Myocyte (in vitro differentiated cells): ENCODE measurements at regions not wholly inside any gene's neighbourhood (a gene's known extent, or its start where the extent isn't known, plus 50 kb on each side); places are given as distances from the start of the nearest gene placed in this dataset.
"Not testable (repeated sequence)": the region's sequence is repeated elsewhere in the genome, so short reads cannot be mapped to it uniquely, and the experiment has no call there.

Source experiments
- DNase-seq: peaks from one replicate; pipeline ENCODE4 v3.0.0-alpha.2; 2012; ENCODE audit warnings: low read depth

- no peak for DNase-seq
These were observed 59.7 kb downstream of the NAA11 start for GRCh38 chr4:79266136-79266535.

GRCh38 chr4:79259242-79259641, 66.6 kb downstream of the NAA11 start:
- DNase-seq: peak; percentile 5

GRCh38 chr4:79258614-79259176, 67.2 kb downstream of the NAA11 start:
- no peak for DNase-seq

GRCh38 chr4:79257953-79258613, 67.8 kb downstream of the NAA11 start:
- DNase-seq: no peak

- no peak for DNase-seq
These were observed 70.1 kb downstream of the NAA11 start for GRCh38 chr4:79255793-79256192.

DNA sequence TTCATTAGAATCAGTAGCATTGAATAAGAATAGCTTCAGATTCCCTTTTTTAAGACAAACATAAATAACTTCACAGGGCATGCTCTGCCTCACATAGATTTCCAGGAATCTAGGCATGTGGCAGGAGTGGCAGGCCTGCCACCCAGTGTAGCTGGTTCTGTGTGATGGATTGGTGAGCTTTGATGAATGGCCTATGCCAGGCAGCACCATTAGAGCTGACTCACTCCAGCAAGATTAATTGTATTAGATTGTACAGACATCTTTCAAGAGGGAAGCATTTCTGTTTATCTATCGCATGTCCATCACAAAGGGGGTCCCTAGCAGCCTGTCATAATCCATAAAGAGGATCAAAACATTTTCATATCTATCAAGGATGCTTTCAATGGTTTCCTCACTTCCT, 71.9 kb downstream of the NAA11 start:
- no peak for DNase-seq

- DNase-seq: no peak
These were observed 72.7 kb downstream of the NAA11 start for GRCh38 chr4:79253168-79253567.

GRCh38 chr4:79250887-79251286, 75.0 kb downstream of the NAA11 start:
- no peak for DNase-seq

DNA sequence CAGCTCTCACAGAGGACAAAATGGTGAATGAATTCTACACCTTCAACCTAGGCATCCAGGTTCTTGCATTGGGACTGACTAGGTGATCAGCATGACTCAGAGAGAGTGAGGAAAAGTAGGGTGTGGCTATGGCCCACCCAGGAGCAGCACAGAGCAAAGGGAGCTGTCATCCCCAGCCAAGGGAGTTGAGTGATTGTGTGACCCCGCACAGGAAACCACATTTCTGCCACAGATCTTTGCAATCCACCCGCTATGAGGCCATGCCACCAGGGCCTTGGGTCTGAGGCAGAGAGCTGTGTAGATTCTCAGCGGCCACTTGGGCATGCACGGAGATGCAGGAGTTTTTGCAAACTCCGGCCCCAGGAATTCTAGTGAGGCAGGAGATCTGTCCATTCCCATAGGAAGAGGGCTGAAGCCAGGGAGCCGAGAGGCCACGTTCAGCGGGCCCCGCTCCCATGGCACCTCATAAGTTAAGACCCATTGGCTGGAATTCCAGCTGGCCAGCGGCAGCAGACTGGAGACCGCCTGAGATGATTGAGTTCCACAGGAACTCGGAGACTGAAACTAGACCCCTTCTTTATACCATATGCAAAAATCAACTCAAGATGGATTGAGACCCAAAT, 75.9 kb downstream of the NAA11 start:
- DNase-seq: no peak

DNA sequence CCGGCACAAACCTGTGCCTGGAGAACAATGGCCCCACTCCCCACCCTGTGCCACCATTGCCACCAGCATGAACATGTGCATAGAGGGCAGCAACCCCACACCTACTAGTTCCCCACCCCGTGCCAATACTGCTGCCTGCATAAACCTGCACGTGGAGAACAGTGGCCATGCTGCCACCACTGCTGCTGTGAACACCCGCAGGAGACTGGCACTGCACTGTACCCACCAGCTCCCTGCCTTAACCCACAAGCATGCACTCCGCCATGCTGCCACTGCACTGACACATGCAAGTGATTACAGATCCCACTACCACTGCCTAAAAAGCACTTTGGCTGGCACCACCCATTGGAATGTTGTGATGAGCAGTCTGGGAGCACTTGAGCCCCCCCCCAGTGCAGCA, 77.3 kb downstream of the NAA11 start:
- no peak for DNase-seq

- DNase-seq: no peak
These were observed 78.0 kb downstream of the NAA11 start for GRCh38 chr4:79247695-79248394.

DNA sequence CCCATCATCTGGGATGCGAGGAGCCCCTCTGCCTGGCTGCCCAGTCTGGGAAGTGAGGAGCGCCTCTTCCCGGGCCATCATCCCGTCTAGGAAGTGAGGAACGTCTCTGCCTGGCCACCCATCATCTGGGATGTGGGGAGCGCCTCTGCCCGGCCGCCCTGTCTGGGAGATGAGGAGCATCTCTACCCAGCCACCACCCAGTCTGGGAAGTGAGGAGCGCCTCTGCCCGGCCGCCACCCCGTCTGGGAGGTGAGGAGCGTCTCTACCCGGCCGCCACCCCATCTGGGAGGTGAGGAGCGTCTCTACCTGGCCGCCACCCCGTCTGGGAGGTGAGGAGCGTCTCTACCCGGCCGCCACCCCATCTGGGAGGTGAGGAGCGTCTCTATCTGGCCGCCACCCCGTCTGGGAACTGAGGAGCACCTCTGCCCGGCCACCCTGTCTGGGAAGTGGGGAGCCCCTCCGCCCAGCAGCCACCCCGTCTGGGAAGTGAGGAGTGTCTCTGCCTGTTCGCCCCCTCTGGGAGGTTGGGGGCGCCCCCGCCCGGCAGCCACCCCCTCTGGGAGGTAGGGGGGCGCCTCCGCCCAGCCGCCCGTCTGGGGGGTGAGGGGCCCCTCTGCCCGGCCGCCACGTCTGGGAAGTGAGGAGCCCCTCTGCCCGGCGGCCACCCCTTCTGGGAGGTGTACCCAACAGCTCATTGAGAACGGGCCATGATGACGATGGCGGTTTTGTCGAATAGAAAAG, 80.5 kb downstream of the NAA11 start:
- not testable (repeated sequence) for DNase-seq

DNA sequence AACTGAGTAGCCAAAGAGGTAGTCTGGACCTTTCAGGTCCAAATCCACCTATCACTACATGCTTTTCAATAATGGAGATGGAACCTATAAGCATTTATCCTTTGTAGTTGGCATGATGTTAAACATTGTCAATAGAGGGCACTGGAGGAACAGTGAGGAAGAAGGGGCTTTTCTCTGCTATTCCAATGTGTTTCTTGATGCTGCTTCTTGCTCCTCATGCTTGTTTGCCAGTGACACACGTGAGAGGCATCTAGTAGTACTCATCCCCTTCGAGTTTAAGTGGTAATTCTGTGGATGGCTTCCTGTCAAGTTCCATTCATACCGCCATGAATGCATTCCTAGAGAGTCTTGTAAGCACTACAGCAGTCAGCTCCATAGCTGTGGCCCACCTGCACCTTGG, 84.0 kb downstream of the NAA11 start:
- peak; percentile 14 for DNase-seq

GRCh38 chr4:79237851-79238250, 88.0 kb downstream of the NAA11 start:
- DNase-seq: peak; percentile 51

- no peak for DNase-seq
These were observed 89.1 kb downstream of the NAA11 start for GRCh38 chr4:79236785-79237184.

DNA sequence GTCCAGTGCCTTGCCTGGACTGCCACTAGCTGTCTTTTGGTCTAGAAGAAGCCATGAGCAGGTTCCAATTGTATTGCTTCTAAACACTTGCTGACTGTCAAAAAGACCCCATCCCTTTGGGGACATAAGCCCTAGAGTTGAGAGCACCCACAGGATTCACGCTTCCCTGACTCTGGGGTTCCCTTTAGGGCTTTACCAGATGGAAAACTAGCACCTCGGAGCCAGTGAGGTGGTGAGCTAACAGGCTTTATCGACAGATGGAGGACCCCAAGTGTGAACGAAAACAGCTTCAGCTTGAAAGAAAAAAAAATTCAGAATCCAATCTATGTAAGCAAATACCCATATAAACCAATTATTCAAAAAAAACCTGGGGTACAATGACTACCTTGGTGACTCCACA, 90.8 kb downstream of the NAA11 start:
- DNase-seq: no peak

GRCh38 chr4:79233820-79234219, 92.0 kb downstream of the NAA11 start:
- DNase-seq: no peak

DNA sequence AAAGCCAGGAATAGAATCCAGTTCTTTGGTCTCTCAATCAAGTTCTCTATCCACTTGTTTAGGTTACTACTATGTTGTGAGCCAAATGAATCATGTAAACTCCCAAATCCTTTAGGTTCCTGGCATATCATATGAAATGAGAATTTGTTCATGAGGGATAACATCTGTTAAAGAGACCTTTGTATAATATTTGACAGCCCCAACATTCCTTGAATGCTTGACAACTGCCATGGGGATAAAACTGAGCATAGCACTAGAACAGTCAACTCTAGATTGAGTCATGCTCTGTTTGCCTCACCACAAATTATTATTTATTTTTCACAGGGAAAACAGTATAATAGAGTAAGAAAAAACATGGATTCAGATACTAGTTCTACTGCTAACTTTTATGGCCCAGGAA, 93.3 kb downstream of the NAA11 start:
- peak; percentile 38 for DNase-seq

GRCh38 chr4:79227860-79228259, 98.0 kb downstream of the NAA11 start:
- DNase-seq: peak; percentile 75

DNA sequence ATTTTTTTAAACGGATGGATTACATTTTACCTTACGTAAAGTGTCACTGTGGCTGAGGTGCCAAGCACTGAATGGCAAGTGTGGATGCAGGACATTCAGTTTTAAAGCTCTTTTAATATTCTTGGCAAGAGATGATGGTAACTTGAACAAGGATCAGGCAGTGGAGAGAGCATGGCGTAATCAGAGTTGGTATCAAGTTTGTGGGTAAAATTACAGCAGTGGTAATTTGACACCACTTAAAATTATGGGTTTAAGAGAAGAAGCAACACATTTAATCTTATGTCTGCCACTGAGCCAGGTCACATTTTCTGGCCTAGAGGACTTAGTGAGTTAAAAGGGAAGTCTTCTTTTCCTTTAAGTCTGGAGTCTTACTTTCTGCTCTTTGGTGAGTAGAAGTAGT, 100.5 kb downstream of the NAA11 start:
- peak; percentile 21 for DNase-seq

DNA sequence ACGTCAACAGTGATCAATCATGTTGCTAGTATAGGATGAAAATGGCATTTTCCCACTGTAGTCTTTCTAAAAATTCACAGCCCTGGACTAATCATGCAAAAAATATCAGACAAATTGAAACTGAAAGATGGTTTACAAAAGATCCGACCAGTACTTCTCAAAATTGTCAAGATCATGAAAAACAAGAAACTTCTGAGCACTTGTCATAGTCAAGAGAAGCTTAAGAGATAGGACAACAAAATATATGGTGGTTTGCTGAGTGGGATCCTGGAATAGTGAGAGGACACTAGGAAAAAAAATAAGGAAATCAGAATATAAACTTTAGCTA, 101.1 kb downstream of the NAA11 start:
- no peak for DNase-seq
